GM18951 (cell line): ENCODE measurements at regions not wholly inside any gene's neighbourhood (a gene's known extent, or its start where the extent isn't known, plus 50 kb on each side); places are given as distances from the start of the nearest gene placed in this dataset.

ENCODE experiments used
- POLR2A ChIP-seq: IDR thresholded peaks from 4 replicates; pipeline ENCODE4 v1.6.1; 2011; ENCODE audit warnings: mild to moderate bottlenecking; ENCODE audit not compliant: insufficient read length, insufficient read depth; ENCODE audit errors: extremely low read depth
- in situ Hi-C: fragments of 300-500 bp; cut with MboI; formaldehyde crosslinking; loops from one replicate; pipeline ENCODE4 v1.12.0; 2022; ENCODE audit warnings: low sequenced_read_pairs, mixed read lengths, inconsistent platforms; ENCODE audit not compliant: unreplicated experiment

DNA sequence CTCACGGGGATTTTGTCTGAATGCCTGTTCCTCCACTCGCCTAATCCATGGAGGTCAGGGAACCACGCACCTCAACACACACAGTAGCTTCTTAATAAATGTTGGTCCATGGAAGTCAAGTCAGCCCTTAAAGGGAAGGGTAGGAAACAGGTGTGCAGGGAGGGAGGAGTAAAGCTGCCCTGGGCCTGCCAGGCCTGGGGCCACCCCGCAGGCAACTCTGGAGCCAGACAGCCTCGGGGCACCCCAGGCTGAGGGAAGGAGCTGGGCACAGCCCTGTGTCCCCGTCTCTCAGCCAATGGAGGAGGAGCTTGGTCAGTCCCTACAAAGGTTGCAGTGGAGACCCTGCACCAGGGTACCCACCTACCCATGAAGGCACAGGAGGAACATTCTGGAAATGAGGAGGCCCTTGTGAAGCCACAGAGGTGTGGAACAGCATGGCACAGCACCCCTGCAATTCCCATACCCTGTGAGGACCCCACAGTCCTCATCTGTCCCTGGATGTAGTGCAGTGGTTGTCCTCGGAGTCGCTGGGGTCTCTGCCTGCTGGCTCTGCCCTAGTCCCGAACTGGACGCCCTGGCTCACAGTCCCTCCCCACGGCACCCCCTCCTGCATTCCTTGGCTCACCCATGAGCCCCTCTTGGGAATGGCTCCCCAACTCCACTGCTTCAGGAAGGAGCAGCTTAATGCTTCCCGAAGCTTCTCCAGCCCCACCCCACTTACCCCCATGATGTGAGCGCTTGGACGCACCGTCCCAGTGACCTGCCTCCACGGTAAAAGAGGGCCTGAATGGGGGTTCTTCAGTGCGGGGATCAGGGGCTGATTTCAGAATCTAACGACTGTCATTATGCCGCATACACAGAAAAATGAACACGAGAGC, 79.2 kb upstream of the INSIG1 start:
- in situ Hi-C loops: no loop called here
- TF ChIP-seq POLR2A: no peak

DNA sequence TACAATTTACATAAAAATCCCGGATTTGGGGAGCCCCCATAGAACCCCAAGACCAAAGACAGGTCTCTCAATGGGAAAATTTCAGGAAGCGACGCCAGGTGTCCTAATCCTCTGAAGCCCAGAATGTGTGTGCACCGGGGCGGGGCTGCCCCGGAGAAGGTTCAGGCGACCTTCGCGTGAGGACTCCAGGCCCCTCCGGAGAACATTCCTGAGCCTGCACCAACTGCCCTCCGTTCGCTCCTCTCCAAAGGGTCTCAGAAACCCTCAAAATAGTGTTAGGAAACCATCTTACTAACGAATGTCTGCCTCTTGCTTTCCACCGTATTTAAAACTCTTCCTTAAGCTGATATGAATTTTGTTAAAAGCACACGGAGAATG, 78.5 kb upstream of the INSIG1 start:
- in situ Hi-C loops: no loop called here
- no peak for TF ChIP-seq POLR2A

DNA sequence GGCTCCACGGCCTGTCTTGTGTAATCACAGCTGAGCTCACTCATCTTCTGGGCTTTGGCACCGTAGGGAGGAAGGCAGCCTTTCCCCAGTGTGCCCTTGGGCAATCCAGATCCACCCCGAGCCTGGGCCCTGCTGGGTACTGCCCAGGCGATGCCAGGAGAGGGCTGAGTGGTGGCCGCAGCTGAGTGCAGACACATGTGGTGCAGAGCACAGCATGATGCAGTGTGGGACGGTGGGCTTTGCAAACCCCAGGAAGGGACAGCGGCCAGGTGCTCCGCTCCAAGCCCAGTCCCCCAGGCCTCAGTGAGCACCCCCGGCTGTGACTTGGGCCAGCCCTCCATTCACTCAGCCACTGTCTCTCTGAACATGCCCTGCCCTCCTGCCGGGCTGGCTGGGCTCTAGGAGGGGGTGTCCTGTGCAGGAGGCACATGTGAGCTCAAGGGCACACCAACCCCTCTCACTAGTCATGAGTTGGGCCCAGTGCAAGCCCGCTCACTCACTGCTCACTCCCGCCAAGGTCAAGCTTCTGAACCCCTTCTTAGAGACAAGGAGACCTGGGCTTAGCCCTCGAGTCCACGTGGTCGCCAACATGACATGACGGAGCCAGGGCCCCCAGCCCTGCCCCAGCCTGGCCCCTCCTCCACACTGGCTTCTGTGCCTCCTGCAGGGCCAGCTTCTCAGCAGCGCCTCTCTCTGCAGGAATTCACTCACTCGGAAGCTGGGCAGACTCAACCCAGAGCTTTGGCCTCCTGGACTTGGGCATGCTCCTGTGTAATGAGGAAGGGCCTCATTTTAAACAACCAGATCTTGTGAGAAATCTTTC, 77.5 kb upstream of the INSIG1 start:
- TF ChIP-seq POLR2A: no peak
- in situ Hi-C loops: no loop called here

- in situ Hi-C loops: no loop called here
- no peak for TF ChIP-seq POLR2A
Measured at GRCh38 chr7:155220903-155221302, 76.8 kb upstream of the INSIG1 start.

DNA sequence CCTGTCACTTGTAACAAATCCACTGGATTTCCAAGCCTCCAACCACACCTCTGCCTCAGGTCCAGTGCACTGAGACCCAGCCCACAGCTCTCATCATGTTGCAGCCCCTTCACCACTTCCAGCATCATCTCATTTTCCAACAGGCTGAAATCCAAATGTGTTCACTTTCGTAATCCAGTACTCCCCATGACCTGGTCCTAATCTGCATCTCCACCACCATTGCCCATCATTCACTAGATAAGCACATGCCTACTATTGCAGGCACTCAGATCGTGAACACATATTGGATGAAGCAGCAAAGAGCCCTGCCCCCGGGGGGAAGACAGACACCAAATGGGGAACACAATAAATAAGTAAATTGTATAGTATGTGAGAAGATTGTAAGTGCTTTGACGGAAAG, 76.1 kb upstream of the INSIG1 start:
- in situ Hi-C loops: no loop called here
- no peak for TF ChIP-seq POLR2A

- no peak for TF ChIP-seq POLR2A
- in situ Hi-C loops: no loop called here
Measured at GRCh38 chr7:155222061-155222460, 75.6 kb upstream of the INSIG1 start.

DNA sequence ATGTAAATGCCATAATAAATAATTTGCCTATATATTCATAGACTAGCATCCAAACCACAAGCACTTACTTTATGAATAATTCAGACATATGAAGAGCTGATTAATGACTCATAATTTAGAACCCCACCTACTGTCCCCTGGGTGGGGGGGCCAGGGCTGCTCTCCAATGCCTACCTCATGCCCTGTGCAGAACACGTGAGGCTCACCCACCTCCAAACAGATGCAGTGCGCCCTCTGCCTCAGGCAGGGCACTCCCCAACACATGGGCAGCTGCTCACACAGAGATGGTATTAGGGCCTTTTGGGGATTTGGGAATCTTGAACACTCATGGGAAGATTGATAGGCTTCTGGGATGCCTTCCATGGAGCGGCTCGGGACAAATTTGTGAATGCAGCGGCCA, 75.1 kb upstream of the INSIG1 start:
- TF ChIP-seq POLR2A: no peak

DNA sequence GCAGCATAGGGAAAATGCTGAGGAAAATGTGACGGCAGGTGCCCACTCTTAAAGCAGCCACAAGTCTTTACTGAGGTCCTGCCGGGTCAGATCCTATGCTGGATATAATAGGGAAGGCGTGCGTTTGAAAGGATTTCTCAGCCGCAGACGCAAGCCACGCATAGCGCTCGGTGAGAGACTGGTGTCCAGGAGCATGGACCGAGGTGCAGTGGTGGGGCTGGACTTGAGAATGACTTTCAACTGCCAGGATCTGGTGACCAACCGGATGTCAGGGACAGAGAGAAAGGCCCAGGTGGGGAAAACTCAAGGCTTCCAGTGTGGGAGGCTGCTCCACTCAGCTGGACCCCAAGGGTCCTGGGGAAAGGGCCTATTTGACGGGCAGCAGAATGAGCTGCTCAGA, 74.7 kb upstream of the INSIG1 start:
- in situ Hi-C loops: no loop called here

More for the DNA sequence above, 75.1 kb upstream of the INSIG1 start:
- in situ Hi-C loops: no loop called here

DNA sequence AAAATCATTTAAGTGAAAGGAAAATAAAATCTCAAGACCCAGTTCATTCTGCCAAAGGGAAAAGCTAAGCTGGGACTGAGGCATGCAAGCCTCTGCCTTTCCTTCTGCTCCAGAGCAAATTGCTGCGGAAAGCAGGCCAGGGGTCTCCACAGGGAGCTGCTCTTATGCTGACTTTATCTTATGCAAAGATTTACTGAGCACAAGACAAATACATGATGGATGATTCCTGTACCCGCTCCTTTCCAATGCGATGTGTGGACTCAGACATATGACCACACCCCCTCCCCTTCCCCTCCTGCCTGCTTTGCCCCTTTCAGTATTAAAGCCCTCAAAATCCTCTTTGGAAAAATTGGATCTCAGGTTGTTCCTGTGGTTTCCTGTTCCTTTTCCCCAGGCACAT, 74.2 kb upstream of the INSIG1 start:
- in situ Hi-C loops: no loop called here
- no peak for TF ChIP-seq POLR2A

More for the DNA sequence above, 74.7 kb upstream of the INSIG1 start:
- no peak for TF ChIP-seq POLR2A

- no peak for TF ChIP-seq POLR2A
- in situ Hi-C loops: no loop called here
Measured at GRCh38 chr7:155224116-155224811, 73.4 kb upstream of the INSIG1 start.

DNA sequence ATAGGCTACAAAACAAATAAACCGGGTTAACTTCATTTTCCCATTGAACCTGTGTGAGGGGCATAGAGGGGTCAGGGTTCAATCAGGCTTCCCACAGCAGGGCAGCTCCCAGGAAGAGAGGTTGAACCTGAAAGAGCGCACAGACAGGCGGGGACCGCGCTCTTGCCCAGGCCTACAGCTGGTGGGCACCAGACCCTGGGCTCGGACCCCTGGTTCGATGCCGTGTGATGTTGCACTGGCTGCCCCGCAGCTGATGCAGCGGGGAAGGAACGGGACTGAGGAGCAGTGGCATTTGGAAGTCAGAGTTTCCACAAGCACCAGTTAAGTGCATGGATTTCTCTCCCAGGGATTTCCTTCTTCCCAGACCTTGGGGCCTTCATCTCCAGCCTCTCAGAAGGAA, 72.6 kb upstream of the INSIG1 start:
- in situ Hi-C loops: no loop called here

DNA sequence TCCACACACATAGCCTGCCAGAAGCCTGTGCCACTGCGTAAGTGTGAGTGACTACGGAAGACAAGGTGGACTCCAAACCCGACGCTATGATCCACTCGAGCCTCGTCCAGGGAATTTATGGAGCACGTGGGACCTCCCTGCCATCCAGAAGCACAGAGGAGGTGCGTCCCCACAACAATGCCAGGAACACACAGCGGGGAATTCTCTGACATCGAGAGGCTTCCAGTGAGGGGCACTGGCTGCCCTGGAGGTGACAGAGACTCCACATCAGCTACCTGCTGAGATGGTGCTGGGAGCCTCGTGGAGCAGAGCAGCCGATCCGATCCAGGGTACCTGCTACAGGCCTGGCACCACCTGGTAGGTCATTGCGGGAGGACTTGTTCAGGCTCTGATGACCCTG, 72.2 kb upstream of the INSIG1 start:
- in situ Hi-C loops: no loop called here
- TF ChIP-seq POLR2A: no peak

More for the DNA sequence above, 72.6 kb upstream of the INSIG1 start:
- TF ChIP-seq POLR2A: no peak

- in situ Hi-C loops: no loop called here
- TF ChIP-seq POLR2A: no peak
Measured at GRCh38 chr7:155226261-155227003, 71.2 kb upstream of the INSIG1 start.
